GM19351 (cell line): ENCODE measurements at regions not wholly inside any gene's neighbourhood (a gene's known extent, or its start where the extent isn't known, plus 50 kb on each side); places are given as distances from the start of the nearest gene placed in this dataset.

ENCODE experiments used
- ATAC-seq: cut with Tn5 transposase; IDR thresholded peaks from one replicate; pipeline ENCODE4 v1.9.1; 2021; ENCODE audit warnings: mild to moderate bottlenecking, moderate library complexity; ENCODE audit not compliant: unreplicated experiment

DNA sequence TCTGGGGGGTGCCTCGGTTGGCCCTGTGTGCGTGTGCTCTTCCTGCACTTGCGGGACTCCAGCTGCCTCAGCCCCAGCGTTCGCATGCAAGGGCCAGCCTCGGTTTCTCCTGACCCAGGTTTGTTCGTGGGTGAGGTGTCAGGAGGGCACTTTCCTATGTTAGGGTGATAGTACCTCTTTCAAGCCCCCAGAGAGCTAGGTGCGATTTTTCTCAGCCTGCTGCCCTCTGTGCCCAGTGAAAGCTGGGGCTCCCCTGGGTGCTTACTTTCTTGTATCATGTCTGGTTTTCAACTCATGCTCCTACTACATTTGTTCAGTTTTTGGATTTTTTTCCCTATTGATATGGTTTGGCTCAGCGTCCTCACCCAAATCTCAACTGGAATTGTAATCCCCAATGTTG lies 289.2 kb downstream of the TEX29 start:
- ATAC-seq: no peak

DNA sequence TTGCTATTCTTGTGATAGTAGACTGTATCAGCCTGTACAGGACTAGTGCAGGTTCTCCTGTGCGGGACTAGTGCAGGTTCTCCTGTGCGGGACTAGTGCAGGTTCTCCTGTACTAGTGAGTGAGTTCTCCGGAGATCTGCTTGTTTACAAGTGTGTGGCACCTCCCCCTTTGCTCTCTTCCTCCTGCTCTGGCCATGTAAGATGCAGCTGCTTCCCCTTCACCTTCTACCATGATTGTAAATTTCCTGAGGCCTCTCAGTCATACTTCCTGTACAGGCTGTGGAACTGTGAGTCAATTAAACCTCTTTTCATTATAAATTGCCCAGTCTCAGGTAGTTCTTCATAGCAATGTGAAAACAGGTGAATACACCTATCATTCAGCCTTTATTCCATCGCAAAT lies 289.6 kb downstream of the TEX29 start:
- ATAC-seq: no peak

DNA sequence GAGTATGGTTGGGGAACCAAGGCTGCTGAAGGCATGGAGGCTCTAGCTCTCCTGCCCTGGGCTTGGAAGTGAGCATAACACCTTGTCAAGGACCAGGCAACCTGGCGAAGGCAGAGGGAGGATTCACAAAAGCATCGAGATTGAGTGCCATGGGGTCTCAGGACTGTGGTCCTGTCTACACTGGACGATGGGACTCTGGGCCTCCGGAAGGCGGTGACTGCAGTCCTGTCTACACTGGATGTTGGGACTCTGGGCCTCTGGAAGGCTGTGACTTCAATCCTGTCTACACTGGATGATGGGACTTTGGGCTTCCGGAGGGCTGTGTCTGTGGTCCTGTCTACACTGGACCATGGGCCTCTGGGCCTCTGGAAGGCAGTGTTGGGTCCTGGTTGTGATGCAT lies 290.4 kb downstream of the TEX29 start:
- ATAC-seq: no peak

DNA sequence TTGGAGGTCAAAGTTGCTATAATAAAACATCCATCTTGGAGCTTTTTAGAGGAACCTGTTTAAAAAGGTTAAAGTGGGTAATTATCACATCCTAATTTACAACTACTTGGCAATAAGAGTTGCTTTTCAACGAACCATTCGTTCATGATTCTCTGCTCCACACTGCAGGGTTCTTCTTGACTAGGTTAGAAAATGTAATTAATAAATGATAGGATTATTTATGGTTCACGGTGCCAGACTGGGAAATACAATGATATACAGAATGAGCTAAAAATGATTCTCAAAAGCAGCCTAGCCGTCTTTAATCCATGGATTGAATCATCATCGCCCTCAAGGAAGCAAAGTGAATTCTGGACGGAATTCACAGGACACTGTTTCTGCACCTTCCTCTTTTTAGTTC lies 291.2 kb downstream of the TEX29 start:
- ATAC-seq: no peak

DNA sequence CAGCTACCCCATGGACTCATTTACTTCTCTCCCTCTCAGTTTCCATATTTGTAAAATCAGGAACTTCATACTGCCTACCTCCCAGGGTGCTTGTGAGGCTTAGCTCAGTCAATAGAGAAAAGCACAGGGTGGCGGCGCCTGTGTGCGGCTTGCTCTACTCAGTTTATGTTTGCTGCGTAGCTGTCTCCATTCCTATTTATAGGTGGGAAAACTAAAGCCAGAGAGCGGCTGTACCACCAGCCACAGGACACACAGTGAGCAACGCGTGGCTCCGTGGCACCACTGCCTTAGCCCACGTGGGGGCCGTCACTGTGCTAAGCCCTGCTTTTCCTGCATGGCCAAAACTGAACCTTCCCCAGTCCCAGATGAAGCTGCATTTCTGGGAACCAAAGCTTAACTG lies 292.4 kb downstream of the TEX29 start:
- no peak for ATAC-seq

DNA sequence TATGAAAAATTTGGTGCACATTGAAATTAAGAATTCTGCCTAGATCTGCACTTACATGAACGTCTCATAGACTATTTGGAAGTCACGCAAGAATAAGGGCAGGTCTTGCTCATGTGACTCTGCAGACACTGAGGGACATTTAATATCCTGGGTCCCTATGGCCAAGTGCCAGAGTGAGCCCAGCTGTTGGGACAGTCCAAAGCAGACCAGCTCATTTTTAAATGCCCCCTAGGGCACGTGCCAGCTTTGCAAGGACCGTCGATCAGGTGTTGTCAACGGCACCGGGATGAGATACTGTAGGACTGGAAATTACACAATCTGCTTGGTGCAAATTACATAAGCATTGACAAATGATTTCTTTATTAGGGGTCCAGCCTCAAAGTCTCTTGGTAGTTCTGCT lies 293.6 kb downstream of the TEX29 start:
- no peak for ATAC-seq

DNA sequence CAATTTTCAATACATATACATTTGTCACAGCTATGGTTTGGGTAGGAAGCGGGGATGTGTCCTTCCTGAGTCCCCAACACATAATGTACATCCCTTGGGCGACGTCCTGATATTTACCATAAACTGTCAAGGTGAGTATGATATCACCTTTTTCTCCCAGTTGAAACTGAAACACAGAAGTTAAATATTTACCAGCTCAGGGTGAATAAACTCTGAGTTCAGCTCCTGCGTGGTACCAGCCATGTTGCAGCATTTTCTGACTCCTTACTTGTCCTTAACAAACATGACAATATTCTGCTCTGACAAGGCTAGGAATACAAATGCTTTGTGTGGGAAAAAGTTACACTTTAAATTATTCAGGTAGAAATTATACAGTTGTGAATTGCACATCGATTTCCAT lies 294.2 kb downstream of the TEX29 start:
- no peak for ATAC-seq

DNA sequence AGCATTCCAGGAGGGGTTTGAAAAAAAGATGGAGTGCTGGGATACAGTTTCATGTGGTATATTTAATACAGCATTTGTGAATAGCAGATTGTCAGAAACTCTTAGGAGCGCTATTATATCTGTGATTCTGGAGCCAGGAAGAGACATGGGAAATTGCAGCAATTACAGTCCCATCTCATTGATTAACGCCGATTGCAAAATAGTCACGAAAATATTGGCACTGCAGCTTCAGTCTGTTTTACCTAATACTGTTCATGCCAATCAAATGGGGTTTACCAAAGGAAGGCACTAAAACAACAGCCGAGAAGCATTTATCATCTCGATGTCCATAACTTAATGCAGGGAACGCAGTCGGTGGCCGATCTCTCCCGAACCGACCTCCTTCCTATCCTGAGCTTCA lies 295.8 kb downstream of the TEX29 start:
- no peak for ATAC-seq

DNA sequence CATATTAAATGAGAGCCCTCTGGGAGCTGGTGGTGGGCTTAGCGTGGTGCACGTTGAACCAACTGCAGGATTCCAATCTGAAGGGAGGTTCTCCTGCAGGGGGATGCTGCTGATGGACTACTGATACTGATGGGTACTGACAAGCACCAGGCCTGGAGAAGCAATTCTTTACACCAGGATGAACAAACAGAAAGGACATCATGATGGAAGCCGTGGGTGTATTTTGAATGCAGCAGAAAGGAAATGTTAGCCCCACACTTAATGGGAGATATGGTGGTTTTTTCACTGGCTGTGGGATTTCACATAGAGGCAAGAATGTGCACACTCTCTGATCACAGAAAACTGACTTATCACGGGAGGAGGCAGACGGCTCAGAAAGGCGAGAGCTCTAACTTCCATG lies 299.7 kb downstream of the TEX29 start:
- ATAC-seq: no peak

DNA sequence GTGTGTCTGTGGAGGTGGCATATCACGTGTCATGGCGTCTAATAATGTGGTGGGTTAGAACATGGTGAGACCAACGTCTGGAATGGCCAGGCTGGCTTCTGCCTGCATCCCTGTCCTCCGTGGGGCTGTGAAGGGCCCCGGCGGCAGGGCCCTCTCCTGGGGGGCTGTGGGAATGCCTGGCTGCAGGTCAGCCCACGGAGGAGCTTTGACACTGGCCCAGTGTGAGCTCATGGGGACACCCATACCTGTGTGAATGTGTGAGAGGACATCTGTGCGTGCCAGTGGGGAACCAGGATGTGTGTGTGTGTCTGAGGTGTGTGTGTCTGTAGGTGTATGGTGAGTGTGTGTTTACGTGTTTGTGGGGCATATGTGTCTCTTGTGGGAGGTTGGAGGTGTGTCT lies 300.1 kb downstream of the TEX29 start:
- ATAC-seq: no peak

DNA sequence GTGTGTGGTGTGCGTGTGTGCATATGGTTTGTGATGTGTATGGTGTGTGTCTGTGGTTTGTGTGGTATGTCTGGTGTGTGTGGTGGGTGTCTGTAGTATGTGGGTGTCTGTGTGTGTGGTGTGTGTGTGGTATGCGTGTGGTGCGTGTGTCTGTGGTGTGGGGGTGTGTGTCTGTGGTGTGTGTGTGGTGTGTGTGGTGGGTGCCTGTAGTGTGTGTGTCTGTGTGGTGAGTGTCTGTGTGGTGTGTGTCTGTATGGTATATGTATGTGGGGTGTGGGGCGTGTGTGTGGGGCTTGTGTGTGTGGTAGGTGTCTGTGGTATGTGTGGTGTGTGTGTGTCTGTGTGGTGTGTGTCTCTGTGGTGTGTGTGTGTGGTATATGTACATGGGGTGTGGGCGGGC lies 300.7 kb downstream of the TEX29 start:
- ATAC-seq: no peak

DNA sequence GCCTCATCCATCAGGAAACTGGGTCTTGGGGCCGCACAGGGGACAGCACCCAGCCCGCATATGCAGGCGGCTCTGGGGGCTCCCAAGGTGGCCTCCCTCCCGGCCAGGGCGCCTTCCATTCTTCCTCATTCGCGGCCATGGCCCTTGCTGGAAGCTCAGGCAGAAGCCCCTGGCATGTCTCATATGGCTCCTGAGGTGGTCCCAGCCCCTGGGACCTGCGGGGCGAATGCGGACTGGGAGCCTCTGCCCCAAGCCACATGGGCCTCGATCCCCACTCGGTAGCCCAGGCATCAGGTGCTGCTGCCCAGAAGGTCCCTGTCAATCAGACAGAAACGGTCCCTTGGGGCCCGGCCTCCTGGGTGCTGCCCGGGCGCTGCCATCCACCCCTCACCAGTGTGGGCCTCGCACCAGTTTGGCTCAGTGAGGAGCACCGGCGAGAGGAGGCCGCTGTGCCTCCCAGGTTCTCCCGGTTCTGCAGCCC lies 301.6 kb downstream of the TEX29 start:
- ATAC-seq: no peak

DNA sequence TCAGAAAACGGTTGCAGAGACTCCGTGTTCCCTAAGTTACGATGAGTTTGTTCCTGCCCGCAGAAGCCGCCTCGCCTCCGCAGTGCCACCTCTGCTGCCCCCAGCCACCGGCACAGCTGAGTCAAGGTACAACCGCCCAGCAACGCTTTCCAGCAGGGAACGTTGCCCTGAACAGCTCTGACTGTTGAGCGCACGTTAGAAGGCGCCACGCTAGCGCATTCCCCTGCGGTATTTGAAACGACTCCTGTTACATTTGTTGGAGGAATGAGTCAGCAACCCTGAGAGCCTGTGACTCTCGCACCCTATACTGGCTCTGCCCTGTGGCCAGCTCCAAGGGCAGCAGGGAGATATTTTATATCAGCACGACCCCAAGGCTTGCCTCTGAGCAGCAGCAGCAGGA lies 302.8 kb downstream of the TEX29 start:
- ATAC-seq: no peak

DNA sequence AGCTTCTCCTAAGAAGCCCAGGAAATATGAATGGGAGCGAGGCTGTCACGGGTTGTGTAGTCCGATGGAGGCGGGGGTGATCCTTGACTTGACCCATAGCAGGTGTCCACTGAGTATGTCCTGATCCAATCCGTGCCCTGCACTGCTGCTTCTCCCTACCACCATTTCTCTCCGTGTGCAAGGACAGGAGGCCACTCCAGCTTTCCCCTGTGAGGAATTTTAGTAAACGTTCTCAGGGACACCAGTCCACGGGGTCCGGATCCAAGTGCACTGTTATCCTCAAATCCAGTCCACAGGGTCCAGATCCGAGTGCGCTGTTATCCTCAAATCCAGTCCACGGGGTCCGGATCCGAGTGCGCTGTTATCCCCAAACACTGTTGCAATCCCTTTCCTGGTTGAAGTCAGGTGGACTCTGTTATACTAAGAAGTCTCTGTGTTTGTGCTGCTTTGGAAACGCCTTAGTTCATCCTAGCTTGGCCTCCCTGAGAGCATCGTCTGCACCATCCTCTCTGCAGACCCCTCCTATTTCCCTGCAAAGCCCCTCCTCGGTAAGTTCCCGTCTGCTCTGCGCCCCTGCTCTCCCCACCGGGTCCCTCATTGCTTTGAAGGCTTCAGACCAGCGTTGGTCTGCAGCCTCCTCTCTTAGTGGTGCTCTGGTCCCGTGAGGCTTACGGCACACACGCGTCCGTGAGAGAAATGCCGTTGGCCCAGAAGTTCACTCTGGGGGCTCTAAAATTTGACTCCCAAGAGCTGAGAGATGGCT lies 303.5 kb downstream of the TEX29 start:
- ATAC-seq: no peak

DNA sequence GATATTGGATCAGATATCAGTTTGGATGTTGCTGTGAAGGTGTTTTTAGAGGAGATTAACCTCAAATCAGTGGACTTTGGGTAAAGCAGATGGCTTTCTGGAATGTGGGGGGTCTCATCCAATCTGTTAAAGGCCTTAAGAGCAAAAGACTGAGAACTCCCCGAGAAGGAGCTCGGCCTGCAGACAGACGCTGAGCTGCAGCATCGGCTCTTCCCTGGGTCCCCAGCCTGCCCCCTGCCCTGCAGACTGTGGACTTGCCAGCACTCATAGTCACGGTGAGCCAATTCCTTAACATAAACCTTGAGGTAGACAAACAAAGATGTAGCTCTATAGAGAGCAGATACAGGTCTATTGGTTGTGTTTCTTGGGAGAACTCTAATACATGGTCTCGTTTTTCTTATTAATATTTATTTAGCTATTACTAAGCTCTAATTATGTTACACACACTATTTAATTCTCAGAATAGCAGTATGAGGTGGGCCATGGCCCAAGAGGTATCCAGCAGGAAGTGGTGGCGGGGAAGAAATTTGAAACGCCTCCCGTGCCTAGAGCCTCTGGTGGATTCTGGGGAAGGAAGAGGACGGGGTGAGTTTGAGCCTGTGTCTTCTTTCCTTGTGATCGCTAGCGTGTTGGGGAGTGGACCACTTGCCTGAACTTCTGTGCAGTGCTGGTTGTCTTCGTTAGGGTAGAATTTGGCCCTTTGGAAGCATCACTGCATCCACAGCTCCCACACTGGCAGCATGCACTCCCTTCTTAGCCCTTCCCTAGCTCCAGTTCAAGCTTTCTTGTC lies 305.3 kb downstream of the TEX29 start:
- ATAC-seq: no peak

DNA sequence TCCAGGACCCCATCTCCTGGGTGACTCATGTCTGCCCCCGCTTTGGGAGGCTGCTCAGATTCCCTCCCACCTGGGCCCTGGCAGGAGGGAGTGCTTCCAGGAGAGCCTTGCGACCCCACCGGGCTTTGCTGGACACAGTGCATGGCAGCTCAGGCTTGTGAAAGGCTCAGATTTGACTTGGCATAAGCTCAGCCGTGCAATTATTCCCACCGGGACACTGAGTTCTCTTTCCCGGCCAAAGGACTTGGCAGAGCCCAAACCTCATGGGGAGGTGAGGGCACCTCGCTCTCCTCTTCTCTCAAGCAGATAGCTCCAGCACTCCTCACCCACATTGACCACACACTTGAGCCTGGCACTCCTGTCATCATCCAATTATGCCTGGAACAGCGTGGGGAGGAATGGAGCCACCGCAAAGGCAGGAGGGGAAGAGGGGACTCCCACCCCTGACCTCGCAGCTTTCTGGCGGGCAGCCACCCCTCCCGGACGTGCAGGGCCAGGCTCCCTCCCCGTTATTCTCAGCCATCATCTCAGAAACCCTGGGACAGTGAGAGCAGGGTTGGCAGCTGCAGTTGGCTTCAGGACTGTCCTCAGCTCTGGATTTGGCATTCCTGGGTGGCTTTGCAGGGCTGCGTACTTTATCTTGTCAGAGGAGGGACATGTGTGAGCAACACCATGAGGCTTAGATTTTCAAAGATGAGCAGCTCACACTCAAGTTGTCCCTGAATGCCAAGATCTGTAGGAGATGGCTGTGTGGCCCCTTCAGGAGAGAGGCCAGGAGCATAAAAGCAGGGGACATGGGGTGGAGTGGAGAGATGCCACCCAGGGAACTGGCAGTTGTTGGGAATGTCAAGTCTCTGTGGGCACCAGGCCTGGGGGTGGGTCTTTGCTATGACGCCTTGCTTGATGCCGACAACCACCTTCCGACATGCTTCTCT lies 306.2 kb downstream of the TEX29 start:
- ATAC-seq: no peak

DNA sequence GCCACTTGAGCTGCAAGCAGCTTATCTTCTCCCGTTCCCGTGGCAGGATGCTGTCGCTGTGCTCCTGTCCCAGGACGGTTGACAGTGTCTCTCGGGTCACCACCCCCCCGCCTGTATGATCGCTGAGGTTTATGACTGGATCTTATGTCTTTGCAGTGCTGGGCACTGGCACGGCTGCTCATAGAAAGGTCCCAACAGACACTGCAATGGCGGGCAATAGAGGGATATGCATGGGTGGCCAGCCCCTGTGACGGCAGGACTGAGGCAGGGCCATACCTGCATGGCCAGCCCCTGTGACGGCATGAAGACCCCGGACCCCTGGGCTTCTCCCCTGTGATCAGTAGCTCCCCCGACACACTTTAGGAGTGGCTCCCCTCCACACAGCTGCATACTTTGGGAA lies 307.2 kb downstream of the TEX29 start:
- no peak for ATAC-seq

DNA sequence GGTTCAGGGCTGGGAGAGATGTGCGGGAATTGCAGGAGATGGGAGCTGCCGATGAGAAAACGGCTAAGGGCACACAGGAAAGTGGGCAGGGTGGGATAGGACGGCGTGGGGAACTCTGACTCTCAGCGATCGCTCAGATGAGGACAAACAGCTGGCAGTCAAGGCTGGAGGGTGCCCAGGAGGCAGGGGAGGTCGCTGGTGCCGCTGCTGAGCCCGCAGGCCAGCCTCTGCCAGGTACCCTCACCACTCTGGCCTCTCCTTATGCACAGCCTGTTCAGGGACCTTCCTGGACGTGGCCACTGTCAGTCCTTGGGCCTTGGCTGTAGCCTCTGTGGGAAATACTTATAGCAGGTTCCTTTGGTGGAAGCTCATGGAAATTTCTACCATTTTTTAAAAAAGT lies 308.6 kb downstream of the TEX29 start:
- ATAC-seq: no peak

DNA sequence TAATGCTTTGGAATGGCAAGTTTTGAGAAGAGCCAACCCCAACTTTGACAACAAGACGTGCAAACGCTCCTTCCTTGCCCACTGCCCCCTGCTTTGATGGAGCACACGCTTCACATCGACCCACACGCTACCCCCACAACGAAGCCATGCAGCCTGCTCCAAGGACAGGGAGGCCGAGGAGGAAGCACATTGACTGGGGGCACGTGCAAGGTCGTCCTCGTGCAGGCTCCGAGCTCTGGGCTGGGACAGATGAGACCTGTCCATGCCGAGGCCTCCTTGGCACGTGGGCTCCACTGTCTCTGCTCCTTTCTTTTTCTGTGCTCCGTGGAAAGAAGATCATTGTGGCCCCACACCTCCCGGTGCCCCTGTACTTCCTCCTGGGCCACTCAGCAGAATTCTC lies 309.0 kb downstream of the TEX29 start:
- no peak for ATAC-seq

DNA sequence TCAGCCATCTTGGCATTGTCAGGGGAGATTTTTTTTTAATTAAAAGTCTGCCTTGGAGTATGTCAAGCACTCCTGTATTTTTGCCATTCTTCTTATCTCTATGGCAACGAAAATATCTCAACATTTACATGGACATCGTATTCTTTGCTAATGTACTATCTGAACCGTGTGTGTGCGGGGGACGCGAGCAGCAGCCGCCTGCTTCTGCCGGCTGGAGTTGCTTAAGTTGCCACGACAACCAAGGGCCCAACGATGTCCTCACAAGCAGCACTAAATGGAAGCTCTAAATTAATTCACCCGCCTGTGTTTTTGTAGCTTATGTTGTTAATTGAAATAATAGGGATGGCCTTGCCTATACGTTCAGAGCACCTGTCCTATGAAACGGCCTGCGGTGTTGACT lies 309.5 kb downstream of the TEX29 start:
- ATAC-seq: no peak

DNA sequence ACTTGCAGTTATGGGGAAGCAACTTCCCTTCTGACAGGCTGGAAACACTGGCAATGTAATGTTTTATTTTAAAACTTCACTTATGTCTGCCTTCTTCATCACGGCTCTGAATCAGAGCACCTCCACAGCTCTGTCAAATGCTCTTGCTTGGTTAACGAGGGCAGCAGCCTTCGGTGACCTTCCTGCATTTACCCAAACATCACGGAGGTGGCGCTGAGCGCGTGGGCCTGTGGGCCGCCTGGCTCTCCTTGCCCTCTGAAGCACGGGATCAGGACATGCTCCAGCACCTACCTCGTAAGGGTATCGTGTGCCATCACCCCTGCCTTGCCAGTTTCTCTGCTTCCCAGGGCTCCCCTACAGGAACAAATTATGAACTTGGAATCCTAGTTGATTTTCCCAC lies 310.0 kb downstream of the TEX29 start:
- ATAC-seq: no peak
